ENCODE measurements at regions not wholly inside any gene's neighbourhood (a gene's known extent, or its start where the extent isn't known, plus 50 kb on each side); places are given as distances from the start of the nearest gene placed in this dataset.

GRCh38 chr4:30461218-30461617, 259.0 kb upstream of the PCDH7 start:
- H4K20me1 ChIP-seq (replicated peaks; ENCODE audit: control insufficient read depth, extremely low read depth, insufficient read depth, low read length), result no peaks in the 10 kb centered on the region
- FAIRE-seq (no peak), DNase-seq (ENCODE audit: low read depth, low spot score) (no peak)
- H3K36me3 ChIP-seq (ENCODE audit: control insufficient read depth in 2 of 2, extremely low read depth in 1 of 2, insufficient read depth in 2 of 2, low read length in 2 of 2), result no peaks in the 10 kb centered on the region
- no peak overlapping the region for H3K27ac ChIP-seq (ENCODE audit: insufficient read depth, low read depth, low read length)
- no peaks in the 10 kb centered on the region for H3K9me3 ChIP-seq (replicated peaks; ENCODE audit: control insufficient read depth, insufficient read depth, low read length)
- no peaks in the 10 kb centered on the region for H3K79me2 ChIP-seq (ENCODE audit: control insufficient read depth, insufficient read depth, low read length)
- no peak overlapping the region for H3K4me3 ChIP-seq (replicated peaks in 1 of 3; ENCODE audit: insufficient read depth in 1 of 3, low read depth in 1 of 3, low read length in 3 of 3)
- H3K4me2 ChIP-seq (ENCODE audit: insufficient read depth, low read length), result no peak overlapping the region
- ChIA-PET CTCF (no interaction called here), POLR2A (no interaction called here)
- no peak for TF ChIP-seq EZH2 (IDR thresholded peaks at IDR 0.05; ENCODE audit: borderline replicate concordance, low read depth, low read length, severe bottlenecking)
- no peak for TF ChIP-seq JUN (IDR thresholded peaks at IDR 0.05; ENCODE audit: borderline replicate concordance, insufficient read depth, insufficient read length, low read depth)
- no peak overlapping the region for H3K9ac ChIP-seq (replicated peaks; ENCODE audit: extremely low read depth, insufficient read depth, low read length)
- no TSS peak for BruUV-seq (replicated peaks)
- H3K27me3 ChIP-seq (ENCODE audit: control insufficient read depth in 2 of 2, insufficient read depth in 2 of 2, low read length in 2 of 2), result no peaks in the 10 kb centered on the region
- no peaks in the 10 kb centered on the region for H3K9me1 ChIP-seq (replicated peaks; ENCODE audit: control insufficient read depth, extremely low read depth, insufficient read depth, low read length)
- intact Hi-C loops (cut with micrococcal nuclease) (no loop called here), dilution Hi-C loops (cut with MboI; ENCODE audit: extremely low pct_ligation_motif_present, low sequenced_read_pairs) (no loop called here)
- no peaks in the 10 kb centered on the region for H3K4me1 ChIP-seq (ENCODE audit: control insufficient read depth, extremely low read depth, insufficient read depth, low read length)
- H2AFZ ChIP-seq (ENCODE audit: low read depth, low read length), result no peak overlapping the region

GRCh38 chr4:30462445-30463090, 257.6 kb upstream of the PCDH7 start:
- Histone ChIP-seq H3K9me1 (replicated peaks; ENCODE audit: control insufficient read depth, extremely low read depth, insufficient read depth, low read length) (no peaks in the 10 kb centered on the region), H3K27me3 (ENCODE audit: control insufficient read depth in 2 of 2, insufficient read depth in 2 of 2, low read length in 2 of 2) (no peaks in the 10 kb centered on the region), H3K4me3 (replicated peaks in 1 of 3; ENCODE audit: insufficient read depth in 1 of 3, low read depth in 1 of 3, low read length in 3 of 3) (no peak overlapping the region), H4K20me1 (replicated peaks; ENCODE audit: control insufficient read depth, extremely low read depth, insufficient read depth, low read length) (no peaks in the 10 kb centered on the region), H3K36me3 (ENCODE audit: control insufficient read depth in 2 of 2, extremely low read depth in 1 of 2, insufficient read depth in 2 of 2, low read length in 2 of 2) (no peaks in the 10 kb centered on the region), H3K27ac (ENCODE audit: insufficient read depth, low read depth, low read length) (no peak overlapping the region), H2AFZ (ENCODE audit: low read depth, low read length) (no peak overlapping the region), H3K9ac (replicated peaks; ENCODE audit: extremely low read depth, insufficient read depth, low read length) (no peak overlapping the region), H3K4me2 (ENCODE audit: insufficient read depth, low read length) (no peak overlapping the region), H3K9me3 (replicated peaks; ENCODE audit: control insufficient read depth, insufficient read depth, low read length) (no peaks in the 10 kb centered on the region), H3K4me1 (ENCODE audit: control insufficient read depth, extremely low read depth, insufficient read depth, low read length) (no peaks in the 10 kb centered on the region), H3K79me2 (ENCODE audit: control insufficient read depth, insufficient read depth, low read length) (no peaks in the 10 kb centered on the region)
- TF ChIP-seq JUN (IDR thresholded peaks at IDR 0.05; ENCODE audit: borderline replicate concordance, insufficient read depth, insufficient read length, low read depth) (no peak), MAX (IDR thresholded peaks at IDR 0.05; ENCODE audit: insufficient read depth, insufficient read length) (no peak), MYC (IDR thresholded peaks at IDR 0.05; ENCODE audit: low read depth, low read length) (no peak), POLR2A (IDR thresholded peaks at IDR 0.05; ENCODE audit: low read depth, low read length) (no peak), CTCF (IDR thresholded peaks at IDR 0.05; ENCODE audit: extremely low read depth in 1 of 2, insufficient read depth in 1 of 2, low read depth in 1 of 2, low read length in 2 of 2) (no peak), POLR2AphosphoS5 (IDR thresholded peaks at IDR 0.05; ENCODE audit: insufficient read depth, low read depth, low read length) (no peak), GATA2 (IDR thresholded peaks at IDR 0.05; ENCODE audit: insufficient read depth, insufficient read length, low read depth, low read length) (no peak), EZH2 (IDR thresholded peaks at IDR 0.05; ENCODE audit: borderline replicate concordance, low read depth, low read length, severe bottlenecking) (no peak), FOS (IDR thresholded peaks at IDR 0.05; ENCODE audit: borderline replicate concordance, insufficient read depth, low read length) (no peak)
- DNase-seq (ENCODE audit: low read depth, low spot score) (no peak), FAIRE-seq (no peak)
- ChIA-PET CTCF (no interaction called here), POLR2A (no interaction called here)
- dilution Hi-C loops (cut with MboI; ENCODE audit: extremely low pct_ligation_motif_present, low sequenced_read_pairs) (no loop called here), intact Hi-C loops (cut with micrococcal nuclease) (no loop called here)
- BruUV-seq (replicated peaks), result no TSS peak

Measured in endothelial cell of umbilical vein (primary cell).